Fibroblast of pulmonary artery (primary cell): ENCODE measurements at regions not wholly inside any gene's neighbourhood (a gene's known extent, or its start where the extent isn't known, plus 50 kb on each side); places are given as distances from the start of the nearest gene placed in this dataset.
A peak's percentile ranks its signal among the peaks of the same experiment; 100 is the strongest.
"Not testable (repeated sequence)": the region's sequence is repeated elsewhere in the genome, so short reads cannot be mapped to it uniquely, and the experiment has no call there.

Experiments used
- DNase-seq: peaks from one replicate; pipeline ENCODE4 v3.0.0-alpha.2; 2010; ENCODE audit warnings: low read depth
- H3K4me3 ChIP-seq: replicated peaks from 2 replicates; pipeline ENCODE4 v1.5.1; 2011; ENCODE audit warnings: low read depth, mild to moderate bottlenecking, control low read depth, low read length, moderate library complexity
- TF ChIP-seq, protein P1 (sequence below): IDR thresholded peaks from 2 replicates; pipeline ENCODE4 v1.5.1; 2011; ENCODE audit warnings: mild to moderate bottlenecking, control low read depth, low read length, inconsistent platforms; ENCODE audit errors: missing control alignments

DNA sequence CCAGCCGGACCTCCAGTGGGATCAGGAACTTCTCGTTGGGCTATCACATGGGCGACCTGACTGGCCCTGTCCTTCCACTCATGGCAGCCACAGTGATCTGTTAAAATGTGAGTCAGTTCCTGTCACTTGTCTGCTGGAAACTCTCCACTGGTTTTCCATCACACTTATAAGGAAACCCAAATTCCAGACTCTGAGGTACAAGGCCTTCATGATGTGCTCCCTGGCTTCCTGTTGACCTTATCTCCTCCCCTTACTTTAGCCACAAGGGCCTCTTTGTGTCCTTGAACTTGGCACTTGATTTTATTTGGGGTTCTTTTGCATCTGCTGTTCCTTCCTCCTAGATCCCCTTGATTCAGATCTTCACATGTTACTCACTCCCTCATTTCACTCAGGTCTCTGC is 96.8 kb downstream of the TENT5C start:
- DNase-seq, result no peak
- H3K4me3 ChIP-seq, result no peak overlapping the region
- TF ChIP-seq, protein P1, sequence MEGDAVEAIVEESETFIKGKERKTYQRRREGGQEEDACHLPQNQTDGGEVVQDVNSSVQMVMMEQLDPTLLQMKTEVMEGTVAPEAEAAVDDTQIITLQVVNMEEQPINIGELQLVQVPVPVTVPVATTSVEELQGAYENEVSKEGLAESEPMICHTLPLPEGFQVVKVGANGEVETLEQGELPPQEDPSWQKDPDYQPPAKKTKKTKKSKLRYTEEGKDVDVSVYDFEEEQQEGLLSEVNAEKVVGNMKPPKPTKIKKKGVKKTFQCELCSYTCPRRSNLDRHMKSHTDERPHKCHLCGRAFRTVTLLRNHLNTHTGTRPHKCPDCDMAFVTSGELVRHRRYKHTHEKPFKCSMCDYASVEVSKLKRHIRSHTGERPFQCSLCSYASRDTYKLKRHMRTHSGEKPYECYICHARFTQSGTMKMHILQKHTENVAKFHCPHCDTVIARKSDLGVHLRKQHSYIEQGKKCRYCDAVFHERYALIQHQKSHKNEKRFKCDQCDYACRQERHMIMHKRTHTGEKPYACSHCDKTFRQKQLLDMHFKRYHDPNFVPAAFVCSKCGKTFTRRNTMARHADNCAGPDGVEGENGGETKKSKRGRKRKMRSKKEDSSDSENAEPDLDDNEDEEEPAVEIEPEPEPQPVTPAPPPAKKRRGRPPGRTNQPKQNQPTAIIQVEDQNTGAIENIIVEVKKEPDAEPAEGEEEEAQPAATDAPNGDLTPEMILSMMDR, result no peak

DNA sequence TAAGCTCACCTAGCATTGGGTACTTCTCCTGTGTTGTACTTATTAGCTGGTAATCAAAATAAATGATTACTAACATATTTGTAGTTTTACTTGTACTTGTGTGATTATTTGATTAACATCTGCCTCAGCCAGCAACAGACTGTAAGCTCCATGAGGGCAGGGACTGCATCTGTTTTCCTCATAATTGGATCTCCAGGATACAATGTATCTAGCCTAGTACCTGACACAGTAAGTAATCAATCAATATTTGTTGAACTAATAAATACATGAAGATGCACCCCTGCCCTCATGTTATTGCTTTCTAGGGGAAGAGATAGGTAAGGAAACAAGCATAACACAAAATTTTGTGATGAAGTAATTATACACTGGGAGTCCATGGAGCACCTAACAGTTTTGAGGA is 101.5 kb downstream of the TENT5C start:
- DNase-seq, result no peak
- H3K4me3 ChIP-seq, result no peak overlapping the region

DNA sequence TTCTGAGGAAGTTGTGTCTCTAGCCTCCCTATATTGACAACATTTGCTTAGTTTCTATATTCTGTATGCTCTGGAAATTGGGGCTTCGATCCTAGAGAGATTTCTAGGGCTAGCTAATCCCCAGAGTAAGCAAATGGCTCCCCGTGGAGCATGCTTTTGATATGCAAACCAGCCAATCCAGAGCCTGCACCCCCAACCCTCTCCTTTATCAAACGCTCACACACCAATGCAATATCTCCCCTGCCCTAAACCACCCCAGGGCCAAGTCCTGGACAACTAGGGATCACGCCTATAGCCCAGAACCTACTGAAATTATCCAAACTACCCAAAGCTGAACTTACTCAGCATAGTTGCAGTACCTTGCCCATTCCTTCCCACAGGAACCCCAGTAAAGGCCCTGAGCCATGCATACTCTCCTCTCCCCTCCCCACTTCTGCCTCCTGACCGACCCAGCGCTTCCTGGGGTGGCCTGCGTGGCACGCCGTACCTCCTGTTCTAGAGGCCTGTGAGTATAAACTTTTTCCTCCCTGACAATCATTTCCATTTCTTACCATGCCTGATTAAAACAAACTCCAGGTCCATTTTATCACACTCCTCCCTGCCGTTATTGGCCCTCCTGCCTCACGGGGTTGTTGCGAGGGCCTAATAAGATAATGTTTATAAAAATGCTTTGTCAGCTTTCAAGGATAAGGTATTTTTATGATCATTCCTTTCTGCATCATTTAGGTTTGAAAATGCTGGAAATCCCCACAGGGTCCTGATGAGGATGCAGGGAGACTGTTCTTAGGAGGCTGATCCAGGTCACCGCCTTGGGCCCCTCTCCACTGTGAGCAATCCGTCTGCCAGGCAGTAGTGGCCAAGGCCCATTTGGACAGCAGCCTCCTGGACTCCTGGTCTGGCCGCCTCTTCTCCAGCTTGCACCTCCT is 102.7 kb downstream of the TENT5C start:
- H3K4me3 ChIP-seq, result no peak overlapping the region
- TF ChIP-seq, protein P1, result no peak
- no peak for DNase-seq

More for the DNA sequence above, 101.5 kb downstream of the TENT5C start:
- TF ChIP-seq, protein P1, result no peak

DNA sequence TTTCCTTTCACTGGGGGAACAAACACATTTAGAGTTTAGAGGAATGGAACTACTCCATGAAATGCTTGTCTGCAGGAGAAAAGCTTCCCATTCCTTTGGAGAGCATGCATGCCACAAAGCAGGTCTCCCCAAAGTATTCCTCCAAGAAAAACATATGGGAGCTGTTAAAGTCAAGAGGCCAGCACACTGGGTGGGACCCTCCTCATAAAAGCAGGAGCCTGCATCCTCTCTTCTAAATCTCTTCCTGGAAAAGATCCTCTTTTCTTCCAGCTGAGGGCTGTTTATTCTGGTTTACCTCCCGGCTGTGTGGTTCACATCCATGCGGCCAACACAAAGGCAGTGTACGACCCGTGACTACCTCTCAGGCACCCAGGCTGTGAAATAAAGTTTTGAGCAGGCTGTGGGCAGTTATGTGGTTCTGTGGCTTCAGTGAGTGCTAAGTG is 103.4 kb downstream of the TENT5C start:
- TF ChIP-seq, protein P1, result no peak
- H3K4me3 ChIP-seq, result no peak overlapping the region
- DNase-seq, result no peak

DNA sequence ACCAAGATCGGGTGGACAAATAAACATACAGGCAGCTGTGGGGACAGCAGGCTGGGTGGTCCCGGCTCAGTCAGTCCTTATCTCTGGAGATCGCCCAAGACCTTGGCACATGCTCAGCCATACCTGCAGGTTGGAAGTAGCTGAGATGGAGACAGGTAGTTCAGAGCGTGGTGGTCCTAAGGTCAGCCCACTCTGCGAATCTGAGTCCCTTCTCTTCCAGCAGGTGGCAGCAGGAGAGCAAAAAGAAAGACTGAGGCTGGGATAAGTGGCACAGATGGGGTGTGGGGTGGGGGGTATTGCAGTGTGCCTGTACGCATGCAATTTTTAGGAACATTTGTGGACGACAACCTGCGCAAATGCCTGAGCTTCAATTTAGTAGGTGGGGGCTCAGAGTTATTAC is 104.9 kb downstream of the TENT5C start:
- no peak overlapping the region for H3K4me3 ChIP-seq
- TF ChIP-seq, protein P1, result peak; percentile 50
- no peak for DNase-seq

DNA sequence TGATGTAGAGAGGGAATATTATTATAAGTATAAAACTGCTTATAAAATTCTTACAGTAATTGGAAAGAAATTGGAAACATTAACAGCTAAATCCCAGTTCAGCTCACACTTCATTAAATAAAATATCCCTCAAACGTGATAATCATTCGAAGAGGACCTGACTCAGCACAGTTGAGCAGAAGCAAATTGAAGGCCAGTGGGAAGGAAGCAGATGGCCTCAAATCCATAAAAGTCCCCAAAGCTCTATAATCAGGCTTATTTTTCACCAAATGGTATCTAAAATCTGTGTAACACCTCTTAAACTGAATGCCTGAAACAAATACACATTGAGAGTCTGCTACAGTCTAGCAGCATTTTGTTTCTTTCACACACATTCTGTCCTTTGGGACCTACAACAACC is 106.8 kb downstream of the TENT5C start:
- no peak for DNase-seq
- TF ChIP-seq, protein P1, result no peak

DNA sequence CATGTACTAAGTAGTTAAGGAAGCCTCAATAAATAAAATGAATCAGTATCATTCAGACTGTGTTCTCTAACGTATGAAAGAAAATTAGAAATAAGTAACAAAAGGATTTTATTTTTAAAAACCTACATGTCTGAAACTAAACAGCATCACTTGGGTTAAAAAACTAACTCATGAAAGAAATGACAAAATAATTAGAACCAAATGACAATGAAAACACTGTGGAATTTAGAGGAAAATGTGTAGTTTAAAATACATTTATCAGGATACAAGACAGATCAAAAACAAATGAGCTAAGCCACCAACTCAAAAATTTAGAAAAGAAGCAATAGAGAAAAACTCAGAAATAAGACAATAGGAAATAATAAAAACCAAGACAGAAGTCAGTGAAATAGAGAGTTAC is 108.7 kb downstream of the TENT5C start:
- TF ChIP-seq, protein P1, result no peak
- no peak for DNase-seq

More for the DNA sequence above, 106.8 kb downstream of the TENT5C start:
- H3K4me3 ChIP-seq, result no peak overlapping the region

DNA sequence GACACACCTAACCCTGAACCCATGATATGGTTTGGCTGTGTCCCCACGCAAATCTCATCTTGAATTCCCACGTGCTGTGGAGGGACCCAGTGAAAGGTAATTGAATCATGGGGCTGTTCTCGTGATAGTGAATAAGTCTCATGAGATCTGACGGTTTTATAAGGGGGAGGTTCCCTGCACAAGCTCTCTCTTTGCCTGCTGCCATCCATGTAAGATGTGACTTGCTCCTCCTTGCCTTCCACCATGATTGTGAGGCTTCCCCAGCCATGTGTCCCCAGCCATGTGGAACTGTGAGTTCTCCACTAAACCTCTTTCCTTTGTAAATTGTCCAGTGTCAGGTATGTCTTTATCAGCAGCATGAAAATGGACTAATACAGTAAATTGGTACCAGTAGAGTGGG is 110.2 kb downstream of the TENT5C start:
- not testable (repeated sequence) for DNase-seq, H3K4me3 ChIP-seq

More for the DNA sequence above, 108.7 kb downstream of the TENT5C start:
- H3K4me3 ChIP-seq, result no peak overlapping the region

DNA sequence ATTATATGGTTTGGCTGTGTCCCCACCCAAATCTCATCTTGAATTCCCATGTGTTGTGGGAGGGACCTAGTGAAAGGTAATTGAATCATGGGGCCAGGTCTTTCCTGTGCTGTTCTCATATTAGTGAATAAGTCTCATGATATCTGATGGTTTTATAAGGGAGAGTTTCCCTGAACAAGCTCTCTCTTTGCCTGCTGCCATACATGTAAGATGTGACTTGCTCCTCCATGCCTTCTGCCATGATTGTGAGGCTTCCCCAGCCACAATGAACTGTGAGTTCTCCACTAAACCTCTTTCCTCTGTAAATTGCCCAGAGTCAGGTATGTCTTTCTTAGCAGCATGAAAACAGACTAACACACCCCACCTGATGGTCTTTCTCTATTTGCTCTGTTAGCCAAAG is 112.1 kb downstream of the TENT5C start:
- DNase-seq, H3K4me3 ChIP-seq: not testable (repeated sequence)

DNA sequence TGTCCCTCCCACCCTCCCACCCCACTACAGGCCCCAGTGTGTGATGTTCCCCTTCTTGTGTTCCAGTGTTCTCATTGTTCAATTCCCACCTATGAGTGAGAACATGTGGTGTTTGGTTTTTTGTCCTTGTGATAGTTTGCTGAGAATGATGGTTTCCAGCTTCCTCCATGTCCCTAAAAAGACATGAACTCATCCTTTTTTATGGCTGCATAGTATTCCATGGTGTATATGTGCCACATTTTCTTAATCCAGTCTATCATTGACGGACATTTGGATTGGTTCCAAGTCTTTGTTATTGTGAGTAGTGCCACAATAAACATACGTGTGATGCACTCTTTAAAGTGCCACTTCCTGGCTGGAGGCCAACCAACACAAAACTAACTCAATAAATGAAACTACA is 112.7 kb downstream of the TENT5C start:
- not testable (repeated sequence) for H3K4me3 ChIP-seq, DNase-seq
